CD14-positive monocyte (primary cell): ENCODE measurements at regions not wholly inside any gene's neighbourhood (a gene's known extent, or its start where the extent isn't known, plus 50 kb on each side); places are given as distances from the start of the nearest gene placed in this dataset.

ENCODE experiments used
- DNase-seq, 3 donors: peaks; one replicate each; pipeline ENCODE4 v3.0.0-alpha.2; 2011 to 2022
- H2AFZ ChIP-seq: 2 replicates; pipeline ENCODE4 v1.6.0; 2012; ENCODE audit warnings: mild to moderate bottlenecking, low read depth, low read length, inconsistent platforms; ENCODE audit not compliant: insufficient read depth, poor library complexity, severe bottlenecking
- H3K27ac ChIP-seq, 2 donors: 1 replicate in 1 of 2; 2 replicates in 1 of 2; pipeline ENCODE4 v1.5.1; 2012 to 2013; ENCODE audit warnings: low read length in 2 of 2, control low read depth in 1 of 2, inconsistent platforms in 1 of 2, low read depth in 1 of 2, mild to moderate bottlenecking in 1 of 2
- H3K27me3 ChIP-seq, 2 donors: one replicate each; pipeline versions ENCODE4 v1.6.0 to v1.6.1; 2011 to 2013; ENCODE audit warnings: low read length in 2 of 2; ENCODE audit not compliant: control insufficient read depth in 2 of 2, insufficient read depth in 2 of 2
- H3K36me3 ChIP-seq, 2 donors: replicated peaks in 1 of 2; 1 replicate in 1 of 2; 2 replicates in 1 of 2; pipeline versions ENCODE4 v1.5.1 to v1.6.1; 2012 to 2013; ENCODE audit warnings: low read length in 2 of 2, control low read depth in 1 of 2, inconsistent platforms in 1 of 2, mild to moderate bottlenecking in 1 of 2; ENCODE audit not compliant: insufficient read depth in 2 of 2, control insufficient read depth in 1 of 2
- H3K4me1 ChIP-seq, 2 donors: 1 replicate in 1 of 2; 2 replicates in 1 of 2; pipeline versions ENCODE4 v1.5.1 to v1.6.1; 2012 to 2013; ENCODE audit warnings: low read length in 2 of 2, control low read depth in 1 of 2, inconsistent platforms in 1 of 2, mild to moderate bottlenecking in 1 of 2, moderate library complexity in 1 of 2; ENCODE audit not compliant: insufficient read depth in 2 of 2, control insufficient read depth in 1 of 2
- H3K4me2 ChIP-seq: replicated peaks from 2 replicates; pipeline ENCODE3; 2012; ENCODE audit warnings: low read length, moderate library complexity, mild to moderate bottlenecking; ENCODE audit not compliant: poor library complexity, severe bottlenecking; ENCODE audit errors: extremely low read depth
- H3K4me3 ChIP-seq, 3 experiments: fragments of 200-600 bp in 1 of 3; sonication (generic) in 1 of 3; replicated peaks in 1 of 3; 1 replicate in 2 of 3; 2 replicates in 1 of 3; pipeline ENCODE4 v1.5.1; 2011 to 2013; ENCODE audit warnings: low read length in 3 of 3, mild to moderate bottlenecking in 3 of 3, control low read depth in 2 of 3, low read depth in 2 of 3, inconsistent platforms in 1 of 3, moderate library complexity in 1 of 3
- H3K79me2 ChIP-seq: 2 replicates; pipeline ENCODE4 v1.6.0; 2012; ENCODE audit warnings: mild to moderate bottlenecking, control low read depth, inconsistent platforms, low read length, moderate library complexity; ENCODE audit not compliant: insufficient read depth
- H3K9ac ChIP-seq: 2 replicates; pipeline ENCODE4 v1.6.0; 2017; ENCODE audit warnings: low read length, mild to moderate bottlenecking; ENCODE audit not compliant: insufficient read depth, poor library complexity, severe bottlenecking
- H3K9me3 ChIP-seq, 2 donors: replicated peaks in 1 of 2; 1 replicate in 1 of 2; 2 replicates in 1 of 2; pipeline versions ENCODE4 v1.5.1 to v1.6.1; 2012 to 2013; ENCODE audit warnings: low read length in 2 of 2, control low read depth in 1 of 2; ENCODE audit not compliant: control insufficient read depth in 1 of 2, insufficient read depth in 1 of 2
- H4K20me1 ChIP-seq: 2 replicates; pipeline ENCODE4 v1.6.0; 2012; ENCODE audit warnings: mild to moderate bottlenecking, low read length, control low read depth, moderate library complexity; ENCODE audit not compliant: insufficient read depth
- H3K27ac Mint-ChIP-seq, 7 donors: one replicate each; pipeline ENCODE4 v1.8.0; 2020; ENCODE audit warnings: mild to moderate bottlenecking in 7 of 7, mixed read lengths in 7 of 7, moderate library complexity in 6 of 7, inconsistent platforms in 2 of 7
- H3K27me3 Mint-ChIP-seq, 3 donors: one replicate each; pipeline ENCODE4 v1.8.0; 2021 to 2022; ENCODE audit warnings: low read depth in 3 of 3, mild to moderate bottlenecking in 3 of 3, mixed read lengths in 3 of 3, moderate library complexity in 3 of 3, inconsistent platforms in 1 of 3
- H3K36me3 Mint-ChIP-seq, 2 donors: one replicate each; pipeline ENCODE4 v1.8.0; 2020; ENCODE audit warnings: mixed read lengths in 2 of 2, inconsistent platforms in 1 of 2, mild to moderate bottlenecking in 1 of 2
- H3K4me1 Mint-ChIP-seq: one replicate; pipeline ENCODE4 v1.8.0; 2020; ENCODE audit warnings: mild to moderate bottlenecking, mixed read lengths
- H3K4me3 Mint-ChIP-seq, 2 donors: one replicate each; pipeline ENCODE4 v1.8.0; 2020; ENCODE audit warnings: mild to moderate bottlenecking in 2 of 2, mixed read lengths in 2 of 2, moderate library complexity in 1 of 2
- H3K9me3 Mint-ChIP-seq, 7 donors: one replicate each; pipeline ENCODE4 v1.8.0; 2020 to 2022; ENCODE audit warnings: mixed read lengths in 7 of 7, mild to moderate bottlenecking in 6 of 7, moderate library complexity in 6 of 7, inconsistent platforms in 2 of 7
- CTCF ChIP-seq: fragments of 200-600 bp; IDR thresholded peaks from one replicate; pipeline ENCODE4 v1.8.0; 2022; ENCODE audit warnings: antibody characterized with exemption, mild to moderate bottlenecking
- WGBS: methylation state at CpG from one replicate; pipeline ENCODE4 v1.1.5; 2013; ENCODE audit warnings: missing lambda C conversion rate; ENCODE audit not compliant: insufficient coverage; 5-methylcytosine and 5-hydroxymethylcytosine counted together
- intact Hi-C, 2 donors: fragments of 100-400 bp; cut with micrococcal nuclease; formaldehyde crosslinking; loops; one replicate each; pipeline versions ENCODE4 v1.15.0 to v1.15.1; 2023

GRCh38 chrX:129092757-129093156 is 430.5 kb downstream of the SMARCA1 start:
- intact Hi-C loops, result no loop called here
- H3K36me3 ChIP-seq, result no peaks in the 10 kb centered on the region
- Mint-ChIP-seq H3K4me3 (no peak overlapping the region), H3K27ac (no peak overlapping the region), H3K36me3 (no peaks in the 10 kb centered on the region), H3K4me1 (no peaks in the 10 kb centered on the region), H3K9me3 (no peaks in the 10 kb centered on the region), H3K27me3 (peaks cover 0 to 4% (median 2%) of the 10 kb centered on the region in 3 donors)
- TF ChIP-seq CTCF, result no peak
- H3K4me3 ChIP-seq, result no peak overlapping the region
- DNase-seq, result no peak
- H2AFZ ChIP-seq, result no peak overlapping the region
- no peak overlapping the region for H3K4me2 ChIP-seq
- H4K20me1 ChIP-seq, result no peaks in the 10 kb centered on the region
- H3K27ac ChIP-seq, result no peak overlapping the region
- H3K9ac ChIP-seq, result no peak overlapping the region
- H3K27me3 ChIP-seq, result no peaks in the 10 kb centered on the region
- no peaks in the 10 kb centered on the region for H3K9me3 ChIP-seq
- H3K79me2 ChIP-seq, result no peaks in the 10 kb centered on the region
- H3K4me1 ChIP-seq, result no peaks in the 10 kb centered on the region

GRCh38 chrX:129092242-129092641 is 431.0 kb downstream of the SMARCA1 start:
- no peaks in the 10 kb centered on the region for H3K79me2 ChIP-seq
- Mint-ChIP-seq H3K4me3 (no peak overlapping the region), H3K27ac (no peak overlapping the region), H3K9me3 (no peaks in the 10 kb centered on the region), H3K4me1 (no peaks in the 10 kb centered on the region), H3K27me3 (peaks cover 0 to 3% (median 2%) of the 10 kb centered on the region in 3 donors), H3K36me3 (no peaks in the 10 kb centered on the region)
- H3K9me3 ChIP-seq, result peaks cover 0 to under 1% of the 10 kb centered on the region in 2 donors
- H3K4me1 ChIP-seq, result no peaks in the 10 kb centered on the region
- H3K27me3 ChIP-seq, result no peaks in the 10 kb centered on the region
- no peak for TF ChIP-seq CTCF
- no peak overlapping the region for H3K4me2 ChIP-seq
- intact Hi-C loops, result no loop called here
- no peak overlapping the region for H3K4me3 ChIP-seq
- no peak overlapping the region for H3K9ac ChIP-seq
- H3K27ac ChIP-seq, result no peak overlapping the region
- no peaks in the 10 kb centered on the region for H4K20me1 ChIP-seq
- DNase-seq, result no peak
- H3K36me3 ChIP-seq, result no peaks in the 10 kb centered on the region
- WGBS, result 55% methylated on average over 2 of the region's 2 CpGs
- no peak overlapping the region for H2AFZ ChIP-seq
